ENCODE measurements at regions not wholly inside any gene's neighbourhood (a gene's known extent, or its start where the extent isn't known, plus 50 kb on each side); places are given as distances from the start of the nearest gene placed in this dataset.

DNA sequence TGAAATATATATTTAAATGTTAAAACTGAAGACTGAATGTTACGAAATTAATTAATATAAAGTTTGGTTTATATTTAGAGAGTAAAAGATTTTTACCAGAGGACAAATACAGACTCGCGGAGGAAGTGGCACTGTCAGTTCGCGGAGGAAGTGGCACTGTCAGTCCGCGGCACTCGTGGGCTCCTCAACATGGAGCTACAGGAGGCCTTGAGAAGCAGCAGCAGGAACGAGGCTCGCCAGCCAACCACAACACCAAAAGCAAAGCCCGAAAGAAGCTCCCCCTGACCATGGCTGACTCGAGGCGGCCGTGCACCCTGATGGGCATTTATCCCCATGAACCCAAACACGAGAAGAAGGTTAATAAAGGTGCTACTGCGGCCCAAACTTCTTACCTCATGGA lies 125.3 kb upstream of the PABPC4L start:
- H3F3A ChIP-seq (ENCODE audit: insufficient read depth, low read depth), result no peaks in the 10 kb centered on the region
- BruUV-seq (replicated peaks), result TSS peak; percentile 76
- H3K79me2 ChIP-seq (ENCODE audit: low read depth), result no peaks in the 10 kb centered on the region
- no peaks in the 10 kb centered on the region for H4K20me1 ChIP-seq (ENCODE audit: insufficient read depth)
- no peak overlapping the region for H3K4me3 ChIP-seq
- no peaks in the 10 kb centered on the region for H3K9me2 ChIP-seq (ENCODE audit: insufficient read depth)
- CTCF ChIA-PET, result no interaction called here
- no peaks in the 10 kb centered on the region for H3K36me3 ChIP-seq (ENCODE audit: low read depth)
- peak in 1 of 2 experiments; percentile 2 for DNase-seq
- no peak overlapping the region for H3K4me2 ChIP-seq
- H2AFZ ChIP-seq, result no peak overlapping the region
- no peaks in the 10 kb centered on the region for H3K4me1 ChIP-seq (replicated peaks; ENCODE audit: insufficient read depth)
- intact Hi-C loops (cut with micrococcal nuclease; ENCODE audit: unreplicated experiment), result no loop called here
- H3K27ac ChIP-seq, result no peak overlapping the region
- POLR2A ChIA-PET (ENCODE audit: unreplicated experiment), result no interaction called here
- TF ChIP-seq EZH2 (IDR thresholded peaks at IDR 0.05; ENCODE audit: low read depth), result no peak
- TF ChIP-seq, protein P1, sequence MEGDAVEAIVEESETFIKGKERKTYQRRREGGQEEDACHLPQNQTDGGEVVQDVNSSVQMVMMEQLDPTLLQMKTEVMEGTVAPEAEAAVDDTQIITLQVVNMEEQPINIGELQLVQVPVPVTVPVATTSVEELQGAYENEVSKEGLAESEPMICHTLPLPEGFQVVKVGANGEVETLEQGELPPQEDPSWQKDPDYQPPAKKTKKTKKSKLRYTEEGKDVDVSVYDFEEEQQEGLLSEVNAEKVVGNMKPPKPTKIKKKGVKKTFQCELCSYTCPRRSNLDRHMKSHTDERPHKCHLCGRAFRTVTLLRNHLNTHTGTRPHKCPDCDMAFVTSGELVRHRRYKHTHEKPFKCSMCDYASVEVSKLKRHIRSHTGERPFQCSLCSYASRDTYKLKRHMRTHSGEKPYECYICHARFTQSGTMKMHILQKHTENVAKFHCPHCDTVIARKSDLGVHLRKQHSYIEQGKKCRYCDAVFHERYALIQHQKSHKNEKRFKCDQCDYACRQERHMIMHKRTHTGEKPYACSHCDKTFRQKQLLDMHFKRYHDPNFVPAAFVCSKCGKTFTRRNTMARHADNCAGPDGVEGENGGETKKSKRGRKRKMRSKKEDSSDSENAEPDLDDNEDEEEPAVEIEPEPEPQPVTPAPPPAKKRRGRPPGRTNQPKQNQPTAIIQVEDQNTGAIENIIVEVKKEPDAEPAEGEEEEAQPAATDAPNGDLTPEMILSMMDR (conservative IDR thresholded peaks at IDR 0.05), result no peak
- H3K9me3 ChIP-seq (ENCODE audit: insufficient read depth, low read depth), result no peaks in the 10 kb centered on the region
- H3K27me3 ChIP-seq (ENCODE audit: insufficient read depth, low read depth), result no peaks in the 10 kb centered on the region

DNA sequence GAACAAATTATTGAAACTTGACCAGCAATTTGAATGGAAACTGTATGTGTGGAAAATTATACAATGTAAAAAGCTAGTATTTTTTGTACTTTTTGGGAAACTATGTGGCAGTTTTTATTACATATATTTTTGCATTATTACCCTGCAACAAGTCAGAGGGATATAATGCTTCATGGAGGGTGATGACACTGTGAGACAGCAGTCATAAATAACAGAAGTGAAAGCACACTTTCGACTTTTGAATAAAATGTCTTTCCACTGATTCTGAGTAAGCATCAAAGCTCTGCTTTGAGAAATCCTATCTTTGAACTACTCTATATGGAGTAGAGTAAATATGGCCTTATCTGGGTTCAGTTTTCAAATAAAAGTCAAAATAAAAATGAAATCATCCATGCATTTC lies 122.6 kb upstream of the PABPC4L start:
- Histone ChIP-seq H3K79me2 (ENCODE audit: low read depth) (no peaks in the 10 kb centered on the region), H3K27ac (no peak overlapping the region), H2AFZ (no peak overlapping the region), H3K27me3 (ENCODE audit: insufficient read depth, low read depth) (no peaks in the 10 kb centered on the region), H4K20me1 (ENCODE audit: insufficient read depth) (no peaks in the 10 kb centered on the region), H3K9me2 (ENCODE audit: insufficient read depth) (no peaks in the 10 kb centered on the region), H3K4me3 (no peak overlapping the region), H3K36me3 (ENCODE audit: low read depth) (no peaks in the 10 kb centered on the region), H3F3A (ENCODE audit: insufficient read depth, low read depth) (no peaks in the 10 kb centered on the region), H3K4me1 (replicated peaks; ENCODE audit: insufficient read depth) (no peaks in the 10 kb centered on the region), H3K4me2 (no peak overlapping the region), H3K9me3 (ENCODE audit: insufficient read depth, low read depth) (no peaks in the 10 kb centered on the region)
- ChIA-PET CTCF (no interaction called here), POLR2A (ENCODE audit: unreplicated experiment) (no interaction called here)
- no TSS peak for BruUV-seq (replicated peaks)
- DNase-seq, result no peak
- intact Hi-C loops (cut with micrococcal nuclease; ENCODE audit: unreplicated experiment), result no loop called here
- no peak for TF ChIP-seq EZH2 (IDR thresholded peaks at IDR 0.05; ENCODE audit: low read depth)
- TF ChIP-seq, protein P1 (conservative IDR thresholded peaks at IDR 0.05), result no peak

DNA sequence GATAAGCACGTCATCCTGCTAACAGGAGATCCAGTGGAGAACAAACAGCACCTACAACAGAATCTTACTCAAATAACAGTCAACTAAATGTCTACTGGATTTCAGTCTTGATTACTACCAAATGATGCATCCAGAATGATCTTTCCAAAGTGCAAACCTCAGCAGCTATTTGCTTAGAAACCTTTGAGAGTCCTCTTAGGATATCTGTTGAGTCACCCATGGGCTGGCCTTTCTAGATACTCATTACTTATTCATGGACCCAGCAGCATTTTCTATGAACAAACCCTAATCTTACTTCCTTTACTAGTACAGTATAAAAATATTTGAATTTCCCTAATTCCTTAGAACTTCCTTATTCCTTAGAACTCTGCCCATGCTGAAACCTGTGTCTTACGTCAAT lies 118.5 kb upstream of the PABPC4L start:
- Histone ChIP-seq H3K4me1 (replicated peaks; ENCODE audit: insufficient read depth) (no peaks in the 10 kb centered on the region), H3K79me2 (ENCODE audit: low read depth) (no peaks in the 10 kb centered on the region), H3K27me3 (ENCODE audit: insufficient read depth, low read depth) (no peaks in the 10 kb centered on the region), H3K27ac (no peak overlapping the region), H3K4me2 (no peak overlapping the region), H2AFZ (no peak overlapping the region), H3K9me3 (ENCODE audit: insufficient read depth, low read depth) (no peaks in the 10 kb centered on the region), H3F3A (ENCODE audit: insufficient read depth, low read depth) (no peaks in the 10 kb centered on the region), H4K20me1 (ENCODE audit: insufficient read depth) (no peaks in the 10 kb centered on the region), H3K9me2 (ENCODE audit: insufficient read depth) (no peaks in the 10 kb centered on the region), H3K36me3 (ENCODE audit: low read depth) (no peaks in the 10 kb centered on the region), H3K4me3 (no peak overlapping the region)
- no peak for DNase-seq
- TF ChIP-seq EZH2 (IDR thresholded peaks at IDR 0.05; ENCODE audit: low read depth), result no peak
- TF ChIP-seq, protein P1 (conservative IDR thresholded peaks at IDR 0.05), result no peak
- BruUV-seq (replicated peaks), result no TSS peak
- CTCF ChIA-PET, result no interaction called here
- intact Hi-C loops (cut with micrococcal nuclease; ENCODE audit: unreplicated experiment), result no loop called here
- POLR2A ChIA-PET (ENCODE audit: unreplicated experiment), result no interaction called here
